Activated CD8-positive, alpha-beta memory T cell treated with anti-CD3 and anti-CD28 coated beads, Interleukin-2, amount 50 U/mL, for 4 hours (primary cell): ENCODE measurements at regions not wholly inside any gene's neighbourhood (a gene's known extent, or its start where the extent isn't known, plus 50 kb on each side); places are given as distances from the start of the nearest gene placed in this dataset.
"Not testable (repeated sequence)": the region's sequence is repeated elsewhere in the genome, so short reads cannot be mapped to it uniquely, and the experiment has no call there.

ENCODE experiments used
- DNase-seq: peaks from one replicate; pipeline ENCODE4 v3.0.0-alpha.2; 2020

DNA sequence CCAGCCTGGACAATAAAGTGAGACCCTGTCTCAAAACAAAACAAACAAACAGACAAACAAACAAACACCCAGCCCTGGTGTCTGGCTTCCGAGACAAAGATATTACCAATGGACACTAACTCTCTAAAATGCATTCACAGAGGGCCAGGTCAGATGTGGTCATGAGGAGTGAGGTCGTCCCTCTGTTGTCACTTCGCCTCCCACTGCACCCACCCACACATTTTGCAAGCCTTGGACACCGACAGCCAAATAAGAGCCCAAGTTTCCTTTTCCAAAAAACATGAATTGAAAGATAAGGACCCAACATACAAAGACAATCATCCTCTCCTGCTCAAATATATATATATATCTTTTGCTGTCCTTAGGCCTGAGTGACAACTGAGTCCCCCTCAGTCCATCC is 319.9 kb downstream of the TSN start:
- DNase-seq: no peak

DNA sequence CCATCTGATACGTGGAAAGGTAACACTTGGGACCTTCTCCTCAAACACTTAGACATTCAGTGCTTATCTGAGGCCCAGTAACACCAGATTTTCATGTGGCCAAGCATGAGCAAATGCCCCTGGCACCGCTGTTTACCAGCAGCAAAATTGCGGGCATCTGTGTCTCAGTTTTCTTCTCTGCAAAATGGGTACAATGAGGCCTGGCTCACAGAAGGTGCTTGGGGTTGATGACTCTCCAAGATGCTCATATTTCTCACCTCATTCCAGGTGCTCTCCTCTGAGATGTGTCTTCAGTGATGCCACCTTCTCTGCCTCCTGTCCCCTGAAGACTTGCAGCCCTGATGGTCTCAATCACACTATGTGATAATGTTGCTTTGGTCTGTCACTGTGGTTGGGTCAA is 321.7 kb downstream of the TSN start:
- no peak for DNase-seq

DNA sequence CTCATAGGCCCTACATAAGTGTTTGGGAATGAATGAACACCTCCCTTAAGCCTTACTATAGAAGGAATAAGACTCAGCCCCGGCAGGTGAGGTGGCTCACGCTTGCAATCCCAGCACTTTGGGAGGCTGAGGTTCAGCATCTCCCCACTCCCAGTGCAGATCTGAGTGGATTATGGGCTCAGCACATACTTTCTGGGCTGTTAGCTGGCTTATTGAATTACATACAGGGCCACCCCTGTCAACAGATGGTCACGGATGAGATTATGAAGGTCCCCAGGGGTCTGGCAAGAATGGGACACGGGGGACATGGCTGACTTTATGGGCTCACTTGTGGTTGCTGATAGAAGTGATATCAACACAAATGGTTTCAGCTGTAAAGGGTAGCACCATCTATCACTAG is 322.3 kb downstream of the TSN start:
- no peak for DNase-seq

DNA sequence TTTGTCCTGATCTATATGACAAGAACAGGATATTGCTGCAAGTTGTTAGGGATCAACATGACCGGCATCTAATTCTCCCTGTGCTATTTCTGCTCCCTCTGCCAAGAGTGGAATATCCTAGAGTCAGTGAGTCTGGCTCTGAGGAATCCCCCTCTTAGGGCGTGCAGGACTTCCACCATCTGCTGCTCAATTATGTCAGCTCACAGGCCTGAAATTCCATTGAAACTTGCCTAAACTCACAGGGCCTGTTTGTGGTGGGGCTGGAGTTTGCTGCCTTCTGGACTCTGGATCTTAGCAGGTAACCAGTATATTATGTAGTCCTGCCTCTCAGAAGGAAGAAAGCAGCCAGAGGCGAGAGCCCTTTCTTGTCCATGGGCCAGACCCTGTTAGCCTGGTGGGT is 323.0 kb downstream of the TSN start:
- DNase-seq: no peak

DNA sequence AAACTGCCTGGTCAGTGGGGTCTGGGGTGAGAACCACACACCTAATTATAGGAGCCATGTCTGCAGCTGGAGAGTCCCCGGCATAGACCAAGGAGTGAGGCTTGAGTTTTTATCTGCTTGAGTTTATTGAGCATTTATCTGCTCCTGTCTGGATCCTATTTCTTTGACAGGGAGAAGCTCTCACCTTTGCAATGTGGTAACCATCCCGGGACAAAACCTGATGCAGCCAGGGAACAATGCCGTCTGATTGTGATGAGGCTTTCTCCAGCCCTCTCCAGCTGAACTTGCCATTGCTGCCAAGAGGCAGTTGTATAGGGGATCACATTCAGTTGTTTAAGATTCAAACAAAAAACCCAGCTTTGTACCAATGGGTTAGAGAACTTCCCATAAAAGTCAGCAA is 324.4 kb downstream of the TSN start:
- no peak for DNase-seq

DNA sequence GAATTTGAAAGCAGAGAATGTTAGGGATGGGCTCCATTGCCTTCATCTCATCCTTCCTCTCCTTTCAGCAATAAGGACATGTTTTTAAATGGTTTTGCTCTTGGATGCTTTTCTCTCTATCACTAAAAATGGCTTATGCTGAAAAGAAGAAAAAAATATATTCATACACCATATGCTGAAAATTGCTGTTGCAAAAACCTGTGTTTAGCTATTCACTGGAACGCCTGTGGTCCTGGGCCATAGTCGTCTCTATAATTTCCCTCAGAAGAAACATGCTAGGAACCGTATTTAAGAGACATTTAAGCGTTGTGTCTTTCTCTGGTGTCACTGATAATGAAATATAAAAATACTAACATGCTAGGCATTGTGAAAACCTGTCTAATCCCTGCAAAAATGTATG is 324.9 kb downstream of the TSN start:
- DNase-seq: no peak

DNA sequence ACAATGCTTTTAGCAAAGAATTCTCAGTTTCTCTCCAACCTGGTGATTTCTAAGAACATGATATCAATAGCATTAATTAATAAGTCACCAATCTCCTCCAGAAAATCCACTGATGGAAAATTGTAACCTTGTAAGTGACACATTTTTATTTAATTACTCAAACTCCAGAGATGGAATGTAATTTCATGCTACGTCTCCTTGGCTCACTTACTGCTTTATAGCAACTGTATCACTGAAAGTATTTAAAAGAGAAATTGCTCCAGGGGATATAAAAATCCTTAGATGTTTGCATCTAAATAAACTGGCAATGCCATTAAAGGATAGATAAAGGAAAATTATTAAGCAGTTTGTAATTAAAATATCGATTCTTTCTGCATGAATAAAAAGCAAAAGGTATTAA is 325.4 kb downstream of the TSN start:
- no peak for DNase-seq

DNA sequence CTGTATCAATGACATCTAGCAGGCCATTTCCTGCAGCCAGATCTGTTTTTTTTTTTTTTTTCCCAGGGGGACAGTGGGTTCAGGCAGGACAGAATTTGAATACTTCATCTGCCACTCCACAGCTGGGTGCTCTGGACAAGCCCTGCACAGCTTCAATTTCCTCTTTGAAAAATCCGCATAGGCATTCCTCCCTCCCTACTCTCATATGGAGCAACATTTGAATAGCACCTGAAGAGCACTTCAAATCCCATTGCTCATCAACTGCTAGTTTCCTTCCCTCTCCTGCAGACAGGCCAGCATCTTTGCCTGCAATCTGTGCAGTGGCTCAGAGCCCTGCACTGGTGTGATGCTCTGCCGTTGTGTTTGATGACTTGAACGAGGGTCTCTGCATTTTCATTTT is 326.3 kb downstream of the TSN start:
- no peak for DNase-seq

DNA sequence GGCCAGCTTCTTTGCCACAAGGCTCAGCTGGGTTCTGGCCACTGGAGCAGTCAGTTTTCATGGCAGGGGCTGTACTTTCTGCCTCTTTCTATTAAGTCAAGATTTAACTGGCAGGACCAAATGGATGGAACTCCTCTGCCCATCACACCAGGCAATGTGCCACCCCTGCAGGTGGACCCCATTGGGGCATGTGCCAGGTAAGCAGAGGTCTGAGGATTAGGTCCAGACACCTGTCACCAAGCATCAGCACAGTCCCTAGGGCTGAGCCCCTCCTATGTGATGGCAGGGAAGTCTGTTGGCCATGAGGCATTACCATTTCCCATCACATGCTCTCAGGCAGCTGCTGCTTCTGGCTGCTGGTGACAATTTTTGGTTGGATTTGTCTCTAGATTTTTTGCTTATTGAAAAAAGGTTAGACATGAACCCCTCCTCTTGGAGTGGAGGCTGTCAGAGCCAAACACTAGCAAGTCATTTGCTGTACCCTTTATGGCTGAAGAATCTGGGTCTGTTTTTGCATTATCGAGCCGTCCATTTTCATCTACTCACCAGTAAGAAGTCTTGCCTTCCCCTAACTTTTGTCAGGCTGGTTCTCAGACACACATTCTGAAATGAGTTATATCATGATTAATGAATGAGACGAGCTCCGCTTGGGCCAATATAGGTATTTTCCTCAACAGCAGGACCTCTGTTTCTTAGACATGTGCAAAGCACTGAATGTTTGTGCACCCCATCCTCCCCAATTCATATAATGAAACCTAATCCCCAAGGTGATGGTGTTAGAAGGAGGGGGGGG is 328.0 kb downstream of the TSN start:
- DNase-seq: no peak

DNA sequence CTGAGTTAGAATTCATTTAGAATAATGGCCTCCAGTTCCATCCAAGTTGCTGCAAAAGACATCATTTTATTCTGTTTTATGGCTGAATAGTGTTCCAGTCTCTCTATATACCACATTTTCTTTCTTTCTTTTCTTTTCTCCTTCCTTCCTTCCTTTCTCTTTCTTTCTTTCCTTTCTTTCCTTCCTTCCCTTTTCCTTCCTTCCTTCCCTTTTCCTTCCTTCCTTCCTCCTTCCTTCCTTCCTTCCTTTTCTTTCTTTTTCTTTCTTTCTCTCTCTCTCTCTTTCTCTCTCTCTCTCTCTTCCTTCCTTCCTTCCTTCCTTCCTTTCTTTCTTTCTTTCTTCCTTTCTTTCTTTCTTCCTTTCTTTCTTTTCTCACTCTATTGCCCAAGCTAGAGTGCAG is 330.2 kb downstream of the TSN start:
- DNase-seq: not testable (repeated sequence)

DNA sequence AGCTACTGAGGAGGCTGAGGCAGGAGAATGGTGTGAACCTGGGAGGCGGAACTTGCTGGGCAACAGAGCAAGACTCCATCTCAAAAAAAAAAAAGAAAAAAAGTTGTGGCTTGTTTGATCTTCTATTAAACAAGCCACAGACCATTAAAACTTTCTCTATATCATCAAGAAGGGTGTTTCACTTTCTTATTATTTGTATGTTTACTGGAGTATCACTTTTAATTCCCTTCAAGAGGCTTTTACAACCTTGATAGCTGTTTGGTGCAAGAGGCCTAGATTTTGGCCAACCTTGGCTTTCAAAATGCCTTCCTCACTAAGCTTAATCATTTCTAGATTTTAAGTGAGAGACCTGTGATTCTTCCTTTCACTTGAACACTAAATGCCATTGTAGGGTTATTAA is 339.1 kb downstream of the TSN start:
- no peak for DNase-seq

DNA sequence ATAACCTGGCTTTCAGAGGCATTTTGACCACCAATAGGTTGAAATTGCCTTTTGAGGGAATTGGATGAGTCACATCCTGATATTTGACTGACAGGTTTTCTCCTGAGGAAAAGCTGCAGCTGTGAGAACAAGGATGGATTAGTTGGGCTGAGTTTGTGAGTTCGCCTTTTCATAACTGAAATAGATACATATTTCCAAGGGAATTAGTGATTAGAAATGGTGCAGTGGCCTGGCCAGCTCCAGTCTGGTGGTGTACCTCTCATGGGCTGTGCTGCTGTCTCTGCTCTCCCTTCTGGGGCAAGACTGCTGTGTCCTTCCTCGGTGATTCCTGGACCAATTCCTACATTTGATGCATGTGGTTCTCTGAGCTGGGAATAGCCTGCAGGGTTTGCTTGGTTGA is 341.3 kb downstream of the TSN start:
- DNase-seq: no peak

DNA sequence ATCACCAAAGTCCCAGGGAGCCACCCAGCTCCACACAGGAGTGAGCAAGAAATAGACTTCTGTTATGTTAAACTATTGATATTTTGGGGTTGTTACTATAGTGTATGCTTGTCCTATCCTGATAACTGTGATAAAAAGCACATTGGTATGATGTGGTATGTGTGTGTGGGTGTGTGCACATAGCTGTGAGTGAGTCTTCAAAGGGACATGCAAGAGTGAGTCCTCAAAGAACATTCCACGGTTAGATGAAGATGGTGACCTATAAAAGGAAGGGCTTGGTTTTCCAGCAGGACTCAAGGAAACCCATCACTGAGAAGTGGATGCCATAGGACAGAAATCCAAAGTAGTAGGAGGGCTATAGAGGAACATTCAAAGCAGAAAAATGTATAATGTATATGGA is 342.9 kb downstream of the TSN start:
- no peak for DNase-seq

DNA sequence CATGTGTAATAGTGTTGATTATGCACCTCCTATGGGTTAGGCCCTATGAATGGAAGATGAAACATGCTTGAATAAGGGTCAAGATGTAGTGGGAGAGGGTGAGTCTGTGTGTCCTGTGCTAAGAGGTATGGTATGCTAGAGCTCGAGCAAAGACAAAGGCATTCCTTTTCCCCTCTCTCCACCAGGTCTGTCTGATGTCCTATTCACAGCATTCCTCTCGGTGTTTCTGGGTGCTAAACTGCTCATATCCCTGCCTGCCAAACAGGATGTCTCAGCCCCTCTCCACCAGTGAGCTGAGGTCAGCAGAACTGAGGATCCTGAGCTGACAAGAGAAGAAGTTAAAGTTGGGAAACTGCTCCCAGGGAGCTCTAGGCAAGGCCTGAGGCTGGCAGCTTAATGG is 344.9 kb downstream of the TSN start:
- DNase-seq: no peak

DNA sequence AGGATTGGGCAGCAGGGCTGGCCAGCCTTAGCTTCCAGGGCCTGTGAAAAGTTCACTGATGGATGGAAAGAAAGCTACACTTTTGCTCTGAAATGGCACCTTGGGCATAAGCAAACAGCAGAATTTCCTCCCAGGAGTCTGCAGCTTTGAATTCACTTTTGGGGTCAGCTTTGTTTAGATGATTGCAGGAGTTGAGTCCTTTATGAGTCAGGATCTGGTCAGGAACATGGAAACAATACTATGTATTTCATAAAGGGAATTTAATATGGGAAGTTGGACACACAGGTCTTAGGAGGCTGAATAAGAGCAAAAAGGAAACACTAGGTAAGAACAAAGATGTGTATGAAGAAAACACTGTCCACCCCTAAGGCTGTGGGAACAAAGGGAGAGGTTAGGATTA is 345.3 kb downstream of the TSN start:
- DNase-seq: no peak

DNA sequence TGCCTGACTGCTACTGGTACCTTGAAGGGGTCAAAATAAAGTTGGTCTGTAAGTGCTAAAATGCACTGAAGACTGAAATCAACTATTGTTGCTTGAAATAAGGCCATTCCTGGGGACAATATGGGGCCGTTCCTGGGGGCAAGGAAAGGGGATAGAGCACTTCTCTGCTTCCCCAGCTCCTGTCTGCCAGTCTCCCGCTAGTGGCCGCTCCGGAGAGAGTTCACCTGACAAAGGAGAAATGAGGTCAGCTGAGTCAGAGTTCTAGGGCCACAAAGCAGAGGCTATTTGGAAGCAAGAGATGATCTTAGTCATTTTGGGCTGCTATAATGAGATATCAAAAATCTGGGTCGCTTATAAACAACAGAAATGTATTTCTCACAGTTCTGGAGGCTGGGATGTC is 345.9 kb downstream of the TSN start:
- no peak for DNase-seq

DNA sequence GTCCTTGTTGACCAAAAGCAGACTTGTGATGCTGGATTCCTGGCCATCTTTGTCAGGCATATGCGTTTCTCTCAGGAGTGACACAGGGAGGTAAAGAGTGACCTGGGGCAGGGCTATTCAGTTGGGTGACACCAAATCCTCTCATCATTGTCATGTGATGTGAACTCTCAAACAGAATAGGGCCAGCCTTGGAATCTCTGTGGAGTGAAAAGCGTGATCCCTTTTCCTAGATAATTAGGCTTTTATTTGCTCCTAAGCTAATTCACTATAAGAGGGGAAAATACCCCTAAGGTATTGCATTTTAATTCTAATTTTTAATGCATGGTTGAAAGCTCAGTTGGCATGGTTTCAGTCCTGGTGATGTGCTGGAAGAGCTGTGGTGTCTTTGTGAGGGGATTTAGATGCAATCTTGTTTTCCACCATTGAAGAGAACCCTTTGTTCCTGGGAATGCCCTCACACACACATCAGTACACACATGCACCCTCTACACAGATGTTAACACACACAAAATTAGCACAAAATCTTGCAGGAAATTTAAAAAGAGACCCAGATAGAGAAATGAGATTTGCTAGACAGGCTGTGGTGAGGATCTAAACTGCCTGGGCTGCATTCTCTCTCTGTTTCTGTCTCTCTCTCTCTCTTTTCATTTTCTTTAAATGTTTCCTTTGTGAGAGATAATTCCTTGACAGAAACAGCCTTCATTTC is 349.9 kb downstream of the TSN start:
- no peak for DNase-seq

DNA sequence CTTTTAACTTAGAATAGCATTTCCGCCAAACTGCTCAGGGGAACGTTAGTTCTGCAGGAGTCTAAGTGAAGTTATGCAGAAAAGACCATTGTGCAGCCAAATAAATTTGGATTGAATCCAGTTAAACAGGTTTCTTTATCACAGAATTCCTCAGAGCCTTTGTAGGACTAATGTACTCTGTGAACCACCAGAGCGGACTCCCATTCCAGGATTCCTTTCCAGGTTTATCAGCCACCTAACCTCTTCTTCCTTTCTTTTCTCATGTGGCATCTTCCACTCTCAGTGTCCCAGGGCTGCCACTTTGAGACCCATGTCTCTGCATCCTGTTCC is 350.4 kb downstream of the TSN start:
- no peak for DNase-seq

DNA sequence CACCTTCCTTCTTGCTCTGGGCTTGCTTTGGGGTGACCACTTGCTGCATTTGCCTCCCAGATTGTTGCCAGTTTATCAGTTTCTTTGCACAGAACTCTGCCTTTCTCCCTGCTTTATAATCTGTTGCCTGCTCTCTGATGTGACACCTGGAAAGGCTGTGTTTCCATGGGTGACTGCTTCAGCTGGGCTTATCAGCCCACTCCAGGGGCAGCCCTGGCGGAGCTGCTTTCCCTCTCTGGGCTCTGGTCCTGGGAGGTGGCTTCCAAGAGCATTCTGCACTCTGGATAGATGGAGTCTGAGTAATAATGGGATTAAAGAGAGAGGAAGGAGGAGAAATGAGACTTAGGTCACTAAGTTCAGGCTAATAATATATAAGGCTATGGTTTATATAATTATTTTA is 352.7 kb downstream of the TSN start:
- DNase-seq: no peak

DNA sequence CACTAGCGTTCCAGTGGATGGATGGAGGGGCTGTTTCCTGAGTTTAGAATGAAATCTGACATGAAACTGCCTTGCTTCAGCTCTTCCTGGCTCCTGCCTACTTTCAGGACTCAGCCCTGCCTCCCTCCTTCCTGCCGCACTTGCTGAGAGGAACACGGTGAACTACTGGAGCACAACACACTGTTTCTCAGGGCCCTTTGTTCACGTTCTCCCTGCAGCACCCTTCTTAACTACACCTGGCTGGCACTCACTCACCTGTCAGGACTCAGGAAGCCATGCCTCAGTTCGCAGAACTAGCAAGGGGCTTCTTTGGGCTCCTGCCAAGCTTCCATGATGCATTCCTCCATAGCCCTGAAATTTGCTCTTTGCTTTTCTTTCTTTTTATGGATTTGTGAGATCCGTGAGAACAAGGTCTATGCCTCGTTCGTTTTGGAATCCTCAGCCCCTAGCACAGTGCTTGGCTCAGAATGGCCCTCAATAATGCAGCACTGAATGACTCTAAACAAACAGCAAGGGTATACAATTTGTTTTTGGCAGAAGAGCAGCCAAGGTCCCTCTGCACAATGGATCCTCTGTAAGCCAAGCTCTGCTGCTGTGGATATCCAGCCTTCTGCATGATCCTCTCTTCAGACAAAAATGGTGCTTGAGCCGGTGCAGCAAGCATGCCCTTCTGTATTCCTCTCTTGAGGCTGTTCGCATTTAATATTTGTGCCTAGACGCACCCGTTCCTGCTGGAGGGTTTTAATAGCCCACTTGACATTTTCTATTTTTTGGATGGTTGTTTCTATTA is 357.0 kb downstream of the TSN start:
- DNase-seq: no peak

DNA sequence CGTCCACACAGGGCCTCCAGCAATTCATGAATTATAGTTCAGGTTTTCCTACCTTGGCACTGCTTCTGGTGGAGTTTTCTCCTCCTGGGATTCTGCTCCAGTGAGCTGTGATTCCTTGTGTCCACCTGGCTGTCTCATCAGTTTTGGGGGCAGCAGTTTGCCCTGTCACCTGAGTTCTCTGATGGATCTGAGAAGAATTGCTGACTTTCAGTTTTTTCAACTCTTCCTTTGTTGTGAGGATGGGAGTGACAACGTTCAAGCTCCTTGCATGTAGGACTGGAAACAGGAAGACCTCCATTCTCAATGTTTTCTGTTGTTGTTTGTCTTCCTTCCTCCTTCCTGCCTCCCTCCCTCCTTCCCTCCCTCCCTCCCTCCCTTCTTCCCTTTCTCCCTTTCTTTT is 359.0 kb downstream of the TSN start:
- no peak for DNase-seq

DNA sequence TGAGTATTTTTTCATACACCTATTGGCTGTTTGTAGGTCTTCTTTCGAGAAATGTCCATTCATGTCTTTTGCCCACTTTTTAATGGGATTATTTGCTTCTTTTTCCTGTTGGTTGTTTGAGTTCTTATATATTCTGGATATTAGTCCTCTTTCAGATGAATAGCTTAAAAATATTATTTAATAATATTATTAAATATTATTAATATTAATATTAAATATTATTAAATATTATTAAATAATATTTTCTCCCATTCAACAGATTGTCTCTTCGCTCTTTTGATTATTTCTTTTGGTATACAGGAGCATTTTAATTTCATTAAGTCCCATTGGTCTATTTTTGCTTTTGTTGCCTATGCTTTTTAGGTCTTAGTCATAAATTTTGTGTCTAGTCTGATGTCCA is 361.9 kb downstream of the TSN start:
- no peak for DNase-seq

DNA sequence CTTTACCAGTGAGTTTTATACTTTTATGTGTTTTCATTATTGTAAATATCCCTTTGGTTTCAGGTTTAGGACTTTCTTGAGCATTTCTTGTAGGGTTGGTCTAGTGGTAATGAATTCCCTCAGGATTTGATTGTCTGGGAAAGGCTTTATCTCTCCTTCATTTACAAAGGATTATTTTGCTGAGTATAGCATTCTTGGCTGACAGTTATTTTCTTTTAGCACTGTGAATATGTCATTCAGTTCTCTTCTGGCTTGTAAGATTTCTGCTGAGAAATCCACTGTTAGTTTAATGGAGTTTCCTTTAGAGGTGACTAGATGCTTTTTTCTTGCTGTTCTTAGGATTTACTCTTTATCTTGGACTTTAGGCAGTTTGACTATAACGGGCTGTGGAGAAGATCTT is 373.9 kb downstream of the TSN start:
- no peak for DNase-seq

DNA sequence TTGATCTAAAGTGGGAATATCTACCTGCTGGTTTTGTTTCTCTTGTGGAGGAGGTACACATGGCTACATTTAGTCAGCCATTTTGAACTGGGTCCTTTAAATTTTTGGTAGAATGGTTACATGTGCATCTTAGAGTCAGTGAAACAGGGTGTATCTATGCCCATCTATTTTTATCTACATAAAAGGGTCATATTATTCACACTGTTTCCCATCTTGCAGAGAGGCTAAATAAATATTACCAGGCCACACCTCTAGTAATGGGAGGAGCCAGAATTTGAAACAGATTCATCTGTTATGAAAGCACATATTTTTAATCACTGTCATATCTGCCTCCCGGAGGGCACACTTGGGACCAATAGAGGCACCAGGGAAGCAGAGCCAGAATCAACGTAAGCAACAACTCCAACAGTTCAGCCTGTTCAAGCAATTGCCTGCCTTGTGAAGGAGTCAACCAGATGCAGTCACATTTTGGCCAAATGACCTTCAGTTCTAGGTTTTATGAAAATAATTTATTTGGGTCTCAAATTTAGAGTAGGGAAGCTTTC is 376.8 kb downstream of the TSN start:
- DNase-seq: no peak
